H9 (cell line): ENCODE measurements at regions not wholly inside any gene's neighbourhood (a gene's known extent, or its start where the extent isn't known, plus 50 kb on each side); places are given as distances from the start of the nearest gene placed in this dataset.

Experiments
- DNase-seq: peaks from one replicate; pipeline ENCODE4 v3.0.0-alpha.2; 2017
- H2AFZ ChIP-seq: one replicate; pipeline ENCODE4 v1.6.1; 2013; ENCODE audit warnings: mild to moderate bottlenecking, low read length, control low read depth, moderate library complexity
- H2AK5ac ChIP-seq: 2 replicates; pipeline ENCODE4 v1.6.1; 2013; ENCODE audit warnings: low read length, control low read depth, mixed read lengths; ENCODE audit not compliant: insufficient read length
- H2BK120ac ChIP-seq: one replicate; pipeline ENCODE4 v1.6.1; 2013; ENCODE audit warnings: low read depth, mild to moderate bottlenecking, low read length, control low read depth, inconsistent platforms; ENCODE audit not compliant: poor library complexity, severe bottlenecking
- H2BK12ac ChIP-seq: 2 replicates; pipeline ENCODE4 v1.6.1; 2013; ENCODE audit warnings: low read length, control low read depth, mixed read lengths, low read depth; ENCODE audit not compliant: insufficient read length
- H2BK15ac ChIP-seq: 2 replicates; pipeline ENCODE4 v1.6.1; 2013; ENCODE audit warnings: low read depth, low read length, control low read depth
- H2BK20ac ChIP-seq: one replicate; pipeline ENCODE4 v1.6.1; 2013; ENCODE audit warnings: low read depth, mild to moderate bottlenecking, low read length, control low read depth, inconsistent platforms; ENCODE audit not compliant: poor library complexity, severe bottlenecking
- H2BK5ac ChIP-seq: 2 replicates; pipeline ENCODE4 v1.6.1; 2013; ENCODE audit warnings: low read length, control low read depth, mixed read lengths; ENCODE audit not compliant: insufficient read length
- H3K14ac ChIP-seq: 2 replicates; pipeline ENCODE4 v1.6.1; 2013; ENCODE audit warnings: low read length, control low read depth; ENCODE audit not compliant: insufficient read depth
- H3K18ac ChIP-seq: 2 replicates; pipeline ENCODE4 v1.6.1; 2013; ENCODE audit warnings: low read depth, mild to moderate bottlenecking, mixed read lengths, low read length, control low read depth; ENCODE audit not compliant: insufficient read length
- H3K23ac ChIP-seq: 2 replicates; pipeline ENCODE4 v1.6.1; 2013; ENCODE audit warnings: low read length, control low read depth, mixed read lengths, low read depth; ENCODE audit not compliant: insufficient read length
- H3K23me2 ChIP-seq: 2 replicates; pipeline ENCODE4 v1.6.1; 2013; ENCODE audit warnings: low read depth, mild to moderate bottlenecking, mixed read lengths, low read length, control low read depth; ENCODE audit not compliant: insufficient read length, poor library complexity, severe bottlenecking
- H3K27ac ChIP-seq: 2 replicates; pipeline ENCODE4 v1.5.1; 2013; ENCODE audit warnings: low read length, control low read depth, mixed read lengths, low read depth; ENCODE audit not compliant: insufficient read length
- H3K27me3 ChIP-seq: 2 replicates; pipeline ENCODE4 v1.6.1; 2013; ENCODE audit warnings: low read length, control low read depth, inconsistent platforms; ENCODE audit not compliant: insufficient read depth
- H3K4ac ChIP-seq: 2 replicates; pipeline ENCODE4 v1.6.1; 2013; ENCODE audit warnings: low read depth, mild to moderate bottlenecking, control low read depth, inconsistent platforms, low read length, moderate library complexity
- H3K4me1 ChIP-seq: 2 replicates; pipeline ENCODE4 v1.6.1; 2013; ENCODE audit warnings: low read length, control low read depth, inconsistent platforms; ENCODE audit not compliant: insufficient read depth
- H3K4me2 ChIP-seq: 2 replicates; pipeline ENCODE4 v1.6.1; 2013; ENCODE audit warnings: low read length, control low read depth, mixed read lengths; ENCODE audit not compliant: insufficient read length, insufficient read depth
- H3K56ac ChIP-seq: 2 replicates; pipeline ENCODE4 v1.6.1; 2013; ENCODE audit warnings: low read depth, mild to moderate bottlenecking, mixed read lengths, low read length, control low read depth; ENCODE audit not compliant: insufficient read length
- H3K79me1 ChIP-seq: 2 replicates; pipeline ENCODE4 v1.6.1; 2013; ENCODE audit warnings: low read depth, mild to moderate bottlenecking, moderate library complexity, low read length, control low read depth, inconsistent platforms; ENCODE audit not compliant: insufficient read depth, poor library complexity, severe bottlenecking
- H3K79me2 ChIP-seq: 2 replicates; pipeline ENCODE4 v1.6.1; 2013; ENCODE audit warnings: low read length, control low read depth, inconsistent platforms; ENCODE audit not compliant: insufficient read depth
- H3K9ac ChIP-seq: 2 replicates; pipeline ENCODE4 v1.6.1; 2013; ENCODE audit warnings: low read length, control low read depth, mixed read lengths; ENCODE audit not compliant: insufficient read length; ENCODE audit errors: extremely low read depth
- H3K9me3 ChIP-seq: one replicate; pipeline ENCODE4 v1.6.1; 2013; ENCODE audit warnings: low read depth, low read length, inconsistent platforms; ENCODE audit not compliant: control insufficient read depth
- H3T11ph ChIP-seq: one replicate; pipeline ENCODE4 v1.6.1; 2013; ENCODE audit warnings: mild to moderate bottlenecking, low read length, control low read depth, inconsistent platforms
- H4K20me1 ChIP-seq: one replicate; pipeline ENCODE4 v1.6.1; 2013; ENCODE audit not compliant: control insufficient read depth, insufficient read length, insufficient read depth
- H4K5ac ChIP-seq: 2 replicates; pipeline ENCODE4 v1.6.1; 2013; ENCODE audit warnings: low read depth, mild to moderate bottlenecking, mixed read lengths, low read length, control low read depth; ENCODE audit not compliant: insufficient read length
- H4K8ac ChIP-seq: replicated peaks from 2 replicates; pipeline ENCODE4 v1.6.1; 2013; ENCODE audit warnings: low read length, control low read depth, mixed read lengths, low read depth; ENCODE audit not compliant: insufficient read length
- H4K91ac ChIP-seq: 2 replicates; pipeline ENCODE4 v1.6.1; 2013; ENCODE audit warnings: low read depth, mild to moderate bottlenecking, moderate library complexity, mixed read lengths, low read length, control low read depth; ENCODE audit not compliant: insufficient read length
- H3K27ac Mint-ChIP-seq, 3 experiments: 2 replicates in 2 of 3; 3 replicates in 1 of 3; pipeline ENCODE4 v1.8.0; 2020 to 2021; ENCODE audit warnings: mixed read lengths in 3 of 3, mild to moderate bottlenecking in 1 of 3, moderate library complexity in 1 of 3
- H3K27me3 Mint-ChIP-seq: 2 replicates; pipeline ENCODE4 v1.8.0; 2021; ENCODE audit warnings: low read depth, mild to moderate bottlenecking, moderate library complexity, mixed read lengths
- H3K36me3 Mint-ChIP-seq, 3 experiments: 2 replicates in 2 of 3; 3 replicates in 1 of 3; pipeline ENCODE4 v1.8.0; 2020 to 2021; ENCODE audit warnings: low read depth in 3 of 3, mixed read lengths in 3 of 3; ENCODE audit not compliant: insufficient read depth in 1 of 3
- H3K4me1 Mint-ChIP-seq, 2 experiments: 2 replicates each; pipeline ENCODE4 v1.8.0; 2020; ENCODE audit warnings: mixed read lengths in 2 of 2
- H3K4me3 Mint-ChIP-seq, 2 experiments: 2 replicates in 1 of 2; 3 replicates in 1 of 2; pipeline ENCODE4 v1.8.0; 2020 to 2021; ENCODE audit warnings: mild to moderate bottlenecking in 2 of 2, mixed read lengths in 2 of 2, moderate library complexity in 1 of 2
- H3K9me3 Mint-ChIP-seq, 2 experiments: 2 replicates in 1 of 2; 3 replicates in 1 of 2; pipeline ENCODE4 v1.8.0; 2020; ENCODE audit warnings: mild to moderate bottlenecking in 2 of 2, mixed read lengths in 2 of 2, moderate library complexity in 1 of 2
- WGBS: extraction: QIAGEN DNeasy Blood & Tissue Kit; methylation state at CpG from one replicate; pipeline ENCODE4 v1.1.7; 2013; ENCODE audit warnings: missing lambda C conversion rate, low lambda C conversion rate, mixed read lengths; ENCODE audit not compliant: insufficient read length; ENCODE audit errors: extremely low coverage; 5-methylcytosine and 5-hydroxymethylcytosine counted together
- TF ChIP-seq, protein P1 (sequence below): fragments of 200-600 bp; sonication (generic); conservative IDR thresholded peaks from 3 replicates; pipeline ENCODE4 v1.8.0; 2021; ENCODE audit warnings: antibody characterized with exemption, mild to moderate bottlenecking

DNA sequence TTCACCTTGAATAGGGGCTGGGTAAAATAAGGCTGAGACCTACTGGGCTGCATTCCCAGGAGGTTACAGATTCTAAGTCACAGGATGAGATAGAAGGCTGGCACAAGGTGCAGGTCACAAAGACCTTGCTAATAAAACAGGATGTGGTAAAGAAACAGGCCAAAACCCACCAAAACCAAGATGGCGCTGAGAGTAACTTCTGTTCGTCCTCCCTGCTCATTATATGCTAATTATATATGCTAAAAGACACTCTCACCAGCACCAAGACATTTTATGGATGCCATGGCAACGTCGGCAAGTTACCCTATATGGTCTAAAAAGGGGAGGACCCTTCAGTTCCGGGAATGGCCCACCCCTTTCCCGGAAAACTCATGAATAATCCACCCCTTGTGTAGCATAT is 711.5 kb upstream of the KLHL29 start:
- no CpG with 5 or more reads among the region's 6 CpGs for WGBS
- DNase-seq = no peak
- no peak overlapping the region for H2AK5ac ChIP-seq
- H3K4me3 Mint-ChIP-seq = no peak overlapping the region
- no peak overlapping the region for H2BK15ac ChIP-seq
- no peaks in the 10 kb centered on the region for H3K36me3 Mint-ChIP-seq
- no peak overlapping the region for H2BK20ac ChIP-seq
- no peak overlapping the region for H2BK5ac ChIP-seq
- H3K9ac ChIP-seq = no peak overlapping the region
- no peak overlapping the region for H3K23ac ChIP-seq
- H3K4me1 ChIP-seq = no peaks in the 10 kb centered on the region
- H3K27me3 ChIP-seq = no peaks in the 10 kb centered on the region
- no peaks in the 10 kb centered on the region for H4K20me1 ChIP-seq
- no peak overlapping the region for H3K56ac ChIP-seq
- no peak overlapping the region for H3K27ac ChIP-seq
- H4K8ac ChIP-seq = no peak overlapping the region
- H2AFZ ChIP-seq = no peak overlapping the region
- H3K27ac Mint-ChIP-seq = no peak overlapping the region
- TF ChIP-seq, protein P1, sequence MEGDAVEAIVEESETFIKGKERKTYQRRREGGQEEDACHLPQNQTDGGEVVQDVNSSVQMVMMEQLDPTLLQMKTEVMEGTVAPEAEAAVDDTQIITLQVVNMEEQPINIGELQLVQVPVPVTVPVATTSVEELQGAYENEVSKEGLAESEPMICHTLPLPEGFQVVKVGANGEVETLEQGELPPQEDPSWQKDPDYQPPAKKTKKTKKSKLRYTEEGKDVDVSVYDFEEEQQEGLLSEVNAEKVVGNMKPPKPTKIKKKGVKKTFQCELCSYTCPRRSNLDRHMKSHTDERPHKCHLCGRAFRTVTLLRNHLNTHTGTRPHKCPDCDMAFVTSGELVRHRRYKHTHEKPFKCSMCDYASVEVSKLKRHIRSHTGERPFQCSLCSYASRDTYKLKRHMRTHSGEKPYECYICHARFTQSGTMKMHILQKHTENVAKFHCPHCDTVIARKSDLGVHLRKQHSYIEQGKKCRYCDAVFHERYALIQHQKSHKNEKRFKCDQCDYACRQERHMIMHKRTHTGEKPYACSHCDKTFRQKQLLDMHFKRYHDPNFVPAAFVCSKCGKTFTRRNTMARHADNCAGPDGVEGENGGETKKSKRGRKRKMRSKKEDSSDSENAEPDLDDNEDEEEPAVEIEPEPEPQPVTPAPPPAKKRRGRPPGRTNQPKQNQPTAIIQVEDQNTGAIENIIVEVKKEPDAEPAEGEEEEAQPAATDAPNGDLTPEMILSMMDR = no peak
- no peak overlapping the region for H3K18ac ChIP-seq
- H3K79me2 ChIP-seq = no peaks in the 10 kb centered on the region
- no peaks in the 10 kb centered on the region for H3K23me2 ChIP-seq
- H3K27me3 Mint-ChIP-seq = no peaks in the 10 kb centered on the region
- no peaks in the 10 kb centered on the region for H3K4me1 Mint-ChIP-seq
- H3K9me3 Mint-ChIP-seq = no peaks in the 10 kb centered on the region; a peak in 1 of 5 replicates
- no peak overlapping the region for H3T11ph ChIP-seq
- H2BK12ac ChIP-seq = no peak overlapping the region
- no peak overlapping the region for H3K4me2 ChIP-seq
- no peak overlapping the region for H3K14ac ChIP-seq
- no peak overlapping the region for H4K91ac ChIP-seq
- no peaks in the 10 kb centered on the region for H3K79me1 ChIP-seq
- H2BK120ac ChIP-seq = no peak overlapping the region
- no peak overlapping the region for H3K4ac ChIP-seq
- H3K9me3 ChIP-seq = no peaks in the 10 kb centered on the region
- no peak overlapping the region for H4K5ac ChIP-seq
